ENCODE measurements at regions not wholly inside any gene's neighbourhood (a gene's known extent, or its start where the extent isn't known, plus 50 kb on each side); places are given as distances from the start of the nearest gene placed in this dataset.

DNA sequence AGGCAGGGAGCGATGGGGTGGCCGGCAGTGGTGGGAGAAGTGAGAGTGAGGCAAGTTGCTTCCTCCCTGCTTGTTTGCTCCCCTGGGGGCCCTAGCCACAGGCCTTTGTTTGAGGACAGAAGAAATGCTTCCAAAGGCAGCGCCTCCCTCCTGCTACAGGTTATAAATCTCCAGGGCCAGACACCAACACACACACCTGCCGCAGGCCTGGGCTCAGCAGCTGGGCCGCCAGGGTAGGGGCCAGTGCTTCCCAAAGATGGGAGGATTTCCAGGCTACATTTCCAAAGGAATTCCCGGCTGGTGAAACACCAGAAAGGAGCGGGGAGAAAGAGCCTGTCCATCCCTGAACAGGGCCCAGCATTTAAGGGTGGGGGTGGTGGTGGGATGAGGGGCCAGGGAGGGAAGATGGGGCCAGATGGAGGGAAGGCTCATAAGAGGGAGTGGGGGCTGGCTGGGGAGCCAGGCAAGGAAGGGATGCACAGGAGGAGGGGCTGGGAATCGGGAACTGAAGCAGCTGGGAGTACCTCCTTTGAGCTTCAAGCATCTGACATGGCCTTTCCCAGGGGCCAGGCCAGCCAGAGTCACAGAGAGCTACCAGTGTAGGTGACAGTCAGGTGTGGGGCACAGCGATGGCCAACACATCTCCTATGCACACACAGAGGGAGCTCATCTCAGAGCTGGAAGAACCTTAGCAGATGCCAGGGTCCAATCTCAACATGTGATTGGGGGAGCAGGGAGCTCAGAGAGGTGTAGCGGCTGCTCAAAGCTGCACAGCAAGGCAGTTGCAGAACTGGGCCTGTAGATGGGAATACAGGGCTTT, 143.9 kb downstream of the PJA1 start:
- Histone ChIP-seq H2BK5ac (ENCODE audit: low read depth, low read length, poor library complexity, severe bottlenecking) (no peak overlapping the region), H3K4me3 (ENCODE audit: insufficient read depth, low read depth, low read length) (no peak overlapping the region), H3K4me2 (ENCODE audit: low read depth, low read length) (no peak overlapping the region), H4K8ac (ENCODE audit: low read depth in 2 of 2, low read length in 2 of 2) (no peak overlapping the region), H2AFZ (replicated peaks; ENCODE audit: low read length, poor library complexity) (no peak overlapping the region), H3K9me1 (ENCODE audit: insufficient read depth, low read length) (no peaks in the 10 kb centered on the region), H3K9ac (ENCODE audit: low read depth, low read length) (no peak overlapping the region), H3K4ac (ENCODE audit: low read depth, low read length) (no peak overlapping the region), H2AK9ac (replicated peaks; ENCODE audit: low read depth, low read length, poor library complexity) (no peak overlapping the region), H3K23ac (ENCODE audit: low read depth, low read length) (no peak overlapping the region), H4K20me1 (ENCODE audit: insufficient read depth, low read length) (no peaks in the 10 kb centered on the region), H2AK5ac (ENCODE audit: low read depth, low read length) (no peak overlapping the region), H3K27me3 (ENCODE audit: control insufficient read depth, insufficient read depth, low read length) (peaks cover 9% of the 10 kb centered on the region; the same call in 1 of the 2 replicates), H3K4me1 (ENCODE audit: control insufficient read depth, insufficient read depth, low read length) (peaks cover 6% of the 10 kb centered on the region), H3K79me1 (ENCODE audit: low read depth in 1 of 2, low read length in 2 of 2) (no peaks in the 10 kb centered on the region), H3K18ac (ENCODE audit: low read depth, low read length) (no peak overlapping the region), H3K14ac (replicated peaks; ENCODE audit: low read depth, low read length) (no peak overlapping the region), H3K56ac (ENCODE audit: extremely low read depth, insufficient read depth, low read length) (no peak overlapping the region), H3K9me3 (ENCODE audit: control insufficient read depth, insufficient read depth, low read length) (no peaks in the 10 kb centered on the region), H4K5ac (ENCODE audit: low read depth, low read length) (no peak overlapping the region), H2BK15ac (ENCODE audit: low read depth, low read length) (no peak overlapping the region), H3K27ac (ENCODE audit: insufficient read depth, low read length) (no peak overlapping the region), H2BK20ac (ENCODE audit: low read depth, low read length) (no peak overlapping the region), H2BK120ac (ENCODE audit: low read depth, low read length) (no peak overlapping the region), H3K36me3 (ENCODE audit: control insufficient read depth, insufficient read depth, low read length) (no peaks in the 10 kb centered on the region), H4K91ac (ENCODE audit: insufficient read depth, low read depth, low read length) (no peak overlapping the region)
- no peak for TF ChIP-seq POLR2A (IDR thresholded peaks at IDR 0.05; ENCODE audit: low read depth, low read length)
- TF ChIP-seq MAFK (IDR thresholded peaks at IDR 0.05; ENCODE audit: low read depth, low read length) = no peak
- TF ChIP-seq, protein P1, sequence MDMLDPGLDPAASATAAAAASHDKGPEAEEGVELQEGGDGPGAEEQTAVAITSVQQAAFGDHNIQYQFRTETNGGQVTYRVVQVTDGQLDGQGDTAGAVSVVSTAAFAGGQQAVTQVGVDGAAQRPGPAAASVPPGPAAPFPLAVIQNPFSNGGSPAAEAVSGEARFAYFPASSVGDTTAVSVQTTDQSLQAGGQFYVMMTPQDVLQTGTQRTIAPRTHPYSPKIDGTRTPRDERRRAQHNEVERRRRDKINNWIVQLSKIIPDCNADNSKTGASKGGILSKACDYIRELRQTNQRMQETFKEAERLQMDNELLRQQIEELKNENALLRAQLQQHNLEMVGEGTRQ (IDR thresholded peaks at IDR 0.05; ENCODE audit: low read depth, low read length) = no peak
- TF ChIP-seq RCOR1 (IDR thresholded peaks at IDR 0.05; ENCODE audit: insufficient replicate concordance, low read length) = no peak
- no peak for TF ChIP-seq CEBPB (IDR thresholded peaks at IDR 0.05; ENCODE audit: low read depth, low read length)
- TF ChIP-seq ELK1 (IDR thresholded peaks at IDR 0.05; ENCODE audit: borderline replicate concordance, low read depth, low read length) = no peak
- no peak for TF ChIP-seq CTCF (conservative IDR thresholded peaks at IDR 0.05; ENCODE audit: low read depth, low read length)
- TF ChIP-seq NFE2L2 (IDR thresholded peaks at IDR 0.05; ENCODE audit: low read depth, low read length) = no peak
- TF ChIP-seq BHLHE40 (IDR thresholded peaks at IDR 0.05; ENCODE audit: low read depth, low read length) = no peak
- TF ChIP-seq SMC3 (IDR thresholded peaks at IDR 0.05; ENCODE audit: low read depth, low read length) = no peak
- TF ChIP-seq RFX5 (IDR thresholded peaks at IDR 0.05; ENCODE audit: low read depth, low read length) = no peak
- no peak for TF ChIP-seq MAZ (IDR thresholded peaks at IDR 0.05; ENCODE audit: borderline replicate concordance, low read depth, low read length)
- TF ChIP-seq RAD21 (IDR thresholded peaks at IDR 0.05; ENCODE audit: low read length) = no peak
- TF ChIP-seq FOS (IDR thresholded peaks at IDR 0.05; ENCODE audit: low read depth, low read length) = no peak
- DNase-seq = no peak
- POLR2A ChIA-PET (ENCODE audit: unreplicated experiment) = no interaction called here
- in situ Hi-C loops (cut with MboI; ENCODE audit: low sequenced_read_pairs) = no loop called here
- no peak for ATAC-seq (ENCODE audit: low read depth)
- dilution Hi-C loops (cut with HindIII; ENCODE audit: low sequenced_read_pairs, unreplicated experiment) = no loop called here
- intact Hi-C loops (cut with micrococcal nuclease) = no loop called here
- CTCF ChIA-PET = no interaction called here
- no TSS peak for BruUV-seq (replicated peaks)
- WGBS, 2 experiments (ENCODE audit: extremely low coverage in 2 of 2, insufficient read length in 1 of 2) = 33% methylated on average over 2 of the region's 10 CpGs; no CpG with 5 or more reads in 1 of the 2 experiments

Measured in IMR-90 (cell line).